K562 (cell line): ENCODE measurements at regions not wholly inside any gene's neighbourhood (a gene's known extent, or its start where the extent isn't known, plus 50 kb on each side); places are given as distances from the start of the nearest gene placed in this dataset.

ENCODE experiments used
- ATAC-seq: fragments of 200-7000 bp; cut with Tn5 transposase; 3 replicates; pipeline ENCODE4 v1.9.1; 2020; ENCODE audit warnings: moderate library complexity
- BruUV-seq: library from RNA; stranded (reverse); fragments of 400-500 nt; replicated peaks from 2 replicates; lab custom pipeline; 2021; lab: Mats Ljungman, UMichigan
- CTCF ChIA-PET: fragments of 300-600 bp; formaldehyde crosslinking; extraction: SDS; loops from one replicate; lab custom pipeline; 2021; ENCODE audit warnings: low intra/inter-chr PET ratio; lab: Yijun Ruan, JAX
- POLR2A ChIA-PET: fragments of 300-600, 350-650 bp; sonication (Branson Sonifier 250); formaldehyde crosslinking; extraction: SDS; loops from one replicate; lab custom pipeline; 2021; ENCODE audit warnings: antibody characterized with exemption, inconsistent platforms; lab: Yijun Ruan, JAX
- DNase-seq, 4 experiments: peaks; one replicate each; pipeline versions ENCODE4 v3.0.0 to v3.0.0-alpha.2; 2011 to 2018; ENCODE audit warnings: low spot score in 3 of 4, mixed read lengths in 3 of 4; ENCODE audit errors: extremely low read depth in 1 of 4
- FAIRE-seq: peaks from 2 replicates; lab custom pipeline; 2011; peaks lifted over from hg19 to GRCh38; lab: Jason Lieb, UNC
- H2AFZ ChIP-seq: 2 replicates; pipeline ENCODE4 v1.6.0; 2011; ENCODE audit warnings: low read depth, low read length, control low read depth, inconsistent platforms
- H3K27ac ChIP-seq: fragments of 200-600 bp; 3 replicates; pipeline ENCODE4 v1.8.0; 2011; ENCODE audit warnings: low read depth, mild to moderate bottlenecking, control low read depth, inconsistent platforms, low read length, moderate library complexity, mixed read lengths; ENCODE audit errors: extremely low read depth
- H3K27me3 ChIP-seq, 2 experiments: fragments of 300-600 bp in 1 of 2; 2 replicates in 1 of 2; 3 replicates in 1 of 2; pipeline versions ENCODE4 v1.6.0 to v1.8.0; 2011; ENCODE audit warnings: inconsistent platforms in 2 of 2, low read length in 2 of 2, mild to moderate bottlenecking in 1 of 2, mixed read lengths in 1 of 2, moderate library complexity in 1 of 2; ENCODE audit not compliant: control insufficient read depth in 2 of 2, insufficient read depth in 2 of 2
- H3K36me3 ChIP-seq: fragments of 300-600 bp; 3 replicates; pipeline ENCODE4 v1.8.0; 2011; ENCODE audit warnings: mild to moderate bottlenecking, low read length, inconsistent platforms; ENCODE audit not compliant: control insufficient read depth, insufficient read depth
- H3K4me1 ChIP-seq, 2 experiments: fragments of 200-600 bp in 1 of 2; replicated peaks in 1 of 2; 2 replicates in 1 of 2; 3 replicates in 1 of 2; pipeline versions ENCODE4 v1.5.1 to v1.8.0; 2011; ENCODE audit warnings: inconsistent platforms in 2 of 2, low read length in 2 of 2, mild to moderate bottlenecking in 1 of 2, mixed read lengths in 1 of 2, moderate library complexity in 1 of 2; ENCODE audit not compliant: control insufficient read depth in 2 of 2, insufficient read depth in 2 of 2
- H3K4me2 ChIP-seq: 2 replicates; pipeline ENCODE4 v1.6.1; 2011; ENCODE audit warnings: low read length, control low read depth, inconsistent platforms, mixed read lengths; ENCODE audit not compliant: insufficient read depth
- H3K4me3 ChIP-seq: fragments of 200-600 bp; sonication (generic), shearing (Covaris generic); 2 replicates; pipeline ENCODE4 v1.5.1; 2016; ENCODE audit warnings: control low read depth, inconsistent platforms
- H3K79me2 ChIP-seq: fragments of 200-600 bp; 3 replicates; pipeline ENCODE4 v1.8.0; 2011; ENCODE audit warnings: low read length, inconsistent platforms; ENCODE audit not compliant: control insufficient read depth, insufficient read depth
- H3K9ac ChIP-seq, 2 experiments: 2 replicates each; pipeline versions ENCODE4 v1.6.0 to v1.6.1; 2011; ENCODE audit warnings: low read depth in 2 of 2, low read length in 2 of 2, control low read depth in 1 of 2, inconsistent platforms in 1 of 2, mild to moderate bottlenecking in 1 of 2, mixed read lengths in 1 of 2; ENCODE audit not compliant: insufficient read depth in 1 of 2
- H3K9me1 ChIP-seq: one replicate; pipeline ENCODE4 v1.6.0; 2011; ENCODE audit warnings: inconsistent platforms, mild to moderate bottlenecking, low read length, moderate library complexity; ENCODE audit not compliant: control insufficient read depth, insufficient read depth
- H3K9me3 ChIP-seq: replicated peaks from 2 replicates; pipeline ENCODE4 v1.5.1; 2011; ENCODE audit warnings: low read depth, low read length, inconsistent platforms; ENCODE audit not compliant: control insufficient read depth, insufficient read depth
- H4K20me1 ChIP-seq: replicated peaks from 2 replicates; pipeline ENCODE4 v1.6.1; 2011; ENCODE audit warnings: low read length, inconsistent platforms, mixed read lengths; ENCODE audit not compliant: control insufficient read depth, insufficient read depth
- ERF ChIP-seq: fragments of 450-650 bp; formaldehyde crosslinking; IDR thresholded peaks from 2 replicates; pipeline ENCODE4 v1.4.0; 2020; ENCODE audit warnings: mild to moderate bottlenecking, mixed read lengths
- MITF ChIP-seq: IDR thresholded peaks from 2 replicates; pipeline ENCODE4 v1.6.1; 2014; ENCODE audit warnings: antibody characterized with exemption
- MYC ChIP-seq, 2 experiments: fragments of 250-450 bp in 1 of 2; sonication (Bioruptor Pico) in 1 of 2; IDR thresholded peaks; 2 replicates each; pipeline versions ENCODE4 v1.5.1 to v1.6.1; 2012 to 2021; ENCODE audit warnings: low read depth in 2 of 2, borderline replicate concordance in 1 of 2, improper control_type of control experiment in 1 of 2, low read length in 1 of 2, mild to moderate bottlenecking in 1 of 2, moderate library complexity in 1 of 2
- TBP ChIP-seq: optimal IDR thresholded peaks from 2 replicates; pipeline ENCODE3; 2011; ENCODE audit warnings: low read depth, low read length, improper control_type of control experiment
- ZKSCAN3 ChIP-seq: fragments of 250-450 bp; sonication (Bioruptor Pico); IDR thresholded peaks from 2 replicates; pipeline ENCODE4 v1.4.0; 2020
- ZNF175 ChIP-seq: fragments of 200-800 bp; sonication (Bioruptor generic); IDR thresholded peaks from 2 replicates; pipeline ENCODE4 v1.6.1; 2016; ENCODE audit warnings: low read depth, mild to moderate bottlenecking, missing genetic modification characterization, missing compliant biosample characterization
- WGBS: fragments of 100-300 bp; shearing (Covaris generic); methylation state at CpG from one replicate; pipeline ENCODE4 v1.1.6; 2016; ENCODE audit warnings: low coverage, mixed read lengths; ENCODE audit not compliant: insufficient coverage; ENCODE audit errors: missing lambda C conversion rate; 5-methylcytosine and 5-hydroxymethylcytosine counted together
- in situ Hi-C: fragments of 300-500 bp; cut with MboI; formaldehyde crosslinking; loops from 4 replicates; pipeline ENCODE4 v1.15.0; 2018; ENCODE audit warnings: inconsistent platforms, mixed read lengths
- intact Hi-C: fragments of 100-400 bp; cut with micrococcal nuclease; formaldehyde crosslinking; loops from 2 replicates; pipeline ENCODE4 v1.14.2; 2022
- TF ChIP-seq, protein P1 (sequence below): fragments of 450-650 bp; IDR thresholded peaks from 2 replicates; pipeline ENCODE4 v1.6.1; 2018; ENCODE audit warnings: mild to moderate bottlenecking, low read depth; ENCODE audit not compliant: partially characterized antibody

GRCh38 chr4:148674876-148675275 is 232.7 kb upstream of the NR3C2 start:
- POLR2A ChIA-PET: no interaction called here

More at GRCh38 chr4:148674876-148675275, 232.7 kb upstream of the NR3C2 start:
- no TSS peak for BruUV-seq
- Histone ChIP-seq H3K36me3 (no peaks in the 10 kb centered on the region), H3K9ac (no peak overlapping the region), H3K4me3 (no peak overlapping the region), H3K4me2 (no peak overlapping the region), H3K4me1 (no peaks in the 10 kb centered on the region), H4K20me1 (no peaks in the 10 kb centered on the region), H3K27ac (no peak overlapping the region), H3K79me2 (no peaks in the 10 kb centered on the region), H2AFZ (no peak overlapping the region), H3K9me3 (no peaks in the 10 kb centered on the region; the same call in 1 of the 2 replicates), H3K9me1 (no peaks in the 10 kb centered on the region), H3K27me3 (no peaks in the 10 kb centered on the region)
- in situ Hi-C loops (no loop called here), intact Hi-C loops (no loop called here)
- CTCF ChIA-PET: no interaction called here
- TF ChIP-seq TBP: no peak
- TF ChIP-seq ERF (CRISPR knock-in tag): no peak
- TF ChIP-seq, protein P1, sequence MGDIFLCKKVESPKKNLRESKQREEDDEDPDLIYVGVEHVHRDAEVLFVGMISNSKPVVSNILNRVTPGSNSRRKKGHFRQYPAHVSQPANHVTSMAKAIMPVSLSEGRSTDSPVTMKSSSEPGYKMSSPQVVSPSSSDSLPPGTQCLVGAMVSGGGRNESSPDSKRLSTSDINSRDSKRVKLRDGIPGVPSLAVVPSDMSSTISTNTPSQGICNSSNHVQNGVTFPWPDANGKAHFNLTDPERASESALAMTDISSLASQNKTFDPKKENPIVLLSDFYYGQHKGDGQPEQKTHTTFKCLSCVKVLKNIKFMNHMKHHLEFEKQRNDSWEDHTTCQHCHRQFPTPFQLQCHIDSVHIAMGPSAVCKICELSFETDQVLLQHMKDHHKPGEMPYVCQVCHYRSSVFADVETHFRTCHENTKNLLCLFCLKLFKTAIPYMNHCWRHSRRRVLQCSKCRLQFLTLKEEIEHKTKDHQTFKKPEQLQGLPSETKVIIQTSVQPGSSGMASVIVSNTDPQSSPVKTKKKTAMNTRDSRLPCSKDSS: no peak
- TF ChIP-seq ZNF175 (CRISPR knock-in tag): no peak
- no peak for TF ChIP-seq MITF
- no peak for TF ChIP-seq MYC (IDR thresholded peaks at IDR 0.05; ENCODE audit: low read depth, low read length)
- TF ChIP-seq MYC (CRISPR knock-in tag; IDR thresholded peaks at IDR 0.05; ENCODE audit: borderline replicate concordance, low read depth): no peak
- TF ChIP-seq ZKSCAN3 (CRISPR knock-in tag): no peak
- DNase-seq (no peak), ATAC-seq (no peak), FAIRE-seq (no peak)
- 0% methylated on average over 3 of the region's 3 CpGs for WGBS
